K562 (cell line): ENCODE measurements at regions not wholly inside any gene's neighbourhood (a gene's known extent, or its start where the extent isn't known, plus 50 kb on each side); places are given as distances from the start of the nearest gene placed in this dataset.

ENCODE experiments used
- NFIC ChIP-seq: fragments of 450-650 bp; IDR thresholded peaks from 2 replicates; pipeline ENCODE4 v1.6.1; 2017; ENCODE audit warnings: mild to moderate bottlenecking, inconsistent platforms
- ZNF77 ChIP-seq: fragments of 250-450 bp; sonication (Bioruptor Pico); IDR thresholded peaks from 2 replicates; pipeline ENCODE4 v1.5.0; 2020
- TF ChIP-seq, protein P1 (sequence below): fragments of 250-450 bp; sonication (Bioruptor Pico); IDR thresholded peaks from 2 replicates; pipeline ENCODE4 v1.4.0; 2020; ENCODE audit warnings: borderline replicate concordance
- TF ChIP-seq, protein P2 (sequence below): IDR thresholded peaks from 2 replicates; pipeline ENCODE4 v1.6.1; 2014; ENCODE audit warnings: antibody characterized with exemption
- TF ChIP-seq, protein P3 (sequence below): fragments of 250-450 bp; sonication (Bioruptor Pico); IDR thresholded peaks from 2 replicates; pipeline ENCODE4 v1.5.0; 2022; ENCODE audit warnings: mild to moderate bottlenecking
- TF ChIP-seq, protein P4 (sequence below), 2 experiments: fragments of 450-650 bp; formaldehyde crosslinking in 1 of 2; IDR thresholded peaks; 2 replicates each; pipeline versions ENCODE4 v1.4.0 to v1.6.1; 2014 to 2020; ENCODE audit warnings: mild to moderate bottlenecking in 2 of 2, borderline replicate concordance in 1 of 2, low read depth in 1 of 2

DNA sequence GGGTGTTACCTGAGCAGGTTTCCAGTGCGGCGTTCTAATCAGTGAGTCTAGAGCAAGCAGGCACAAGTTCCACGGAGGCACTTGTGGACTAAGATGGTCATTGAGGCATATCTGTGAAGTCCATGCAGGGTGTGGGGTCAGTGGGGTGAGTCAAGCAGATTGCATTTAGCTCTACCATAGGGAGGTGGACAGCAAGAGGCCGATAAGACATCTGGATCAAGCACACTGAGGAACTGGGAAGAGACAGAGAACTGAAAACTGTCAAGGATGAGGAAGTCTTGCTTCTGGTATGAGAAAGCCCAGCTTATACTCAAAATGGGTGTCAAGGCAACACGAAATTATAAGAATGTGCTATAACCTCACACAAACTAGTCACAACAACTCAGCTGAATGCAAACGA is 61.2 kb upstream of the SLC39A10 start (continued):
- TF ChIP-seq, protein P1, sequence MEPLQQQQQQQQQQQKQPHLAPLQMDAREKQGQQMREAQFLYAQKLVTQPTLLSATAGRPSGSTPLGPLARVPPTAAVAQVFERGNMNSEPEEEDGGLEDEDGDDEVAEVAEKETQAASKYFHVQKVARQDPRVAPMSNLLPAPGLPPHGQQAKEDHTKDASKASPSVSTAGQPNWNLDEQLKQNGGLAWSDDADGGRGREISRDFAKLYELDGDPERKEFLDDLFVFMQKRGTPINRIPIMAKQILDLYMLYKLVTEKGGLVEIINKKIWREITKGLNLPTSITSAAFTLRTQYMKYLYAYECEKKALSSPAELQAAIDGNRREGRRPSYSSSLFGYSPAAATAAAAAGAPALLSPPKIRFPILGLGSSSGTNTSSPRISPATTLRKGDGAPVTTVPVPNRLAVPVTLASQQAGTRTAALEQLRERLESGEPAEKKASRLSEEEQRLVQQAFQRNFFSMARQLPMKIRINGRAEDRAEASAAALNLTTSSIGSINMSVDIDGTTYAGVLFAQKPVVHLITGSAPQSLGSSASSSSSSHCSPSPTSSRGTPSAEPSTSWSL = no peak
- TF ChIP-seq NFIC = peak; percentile 86
- TF ChIP-seq, protein P2, sequence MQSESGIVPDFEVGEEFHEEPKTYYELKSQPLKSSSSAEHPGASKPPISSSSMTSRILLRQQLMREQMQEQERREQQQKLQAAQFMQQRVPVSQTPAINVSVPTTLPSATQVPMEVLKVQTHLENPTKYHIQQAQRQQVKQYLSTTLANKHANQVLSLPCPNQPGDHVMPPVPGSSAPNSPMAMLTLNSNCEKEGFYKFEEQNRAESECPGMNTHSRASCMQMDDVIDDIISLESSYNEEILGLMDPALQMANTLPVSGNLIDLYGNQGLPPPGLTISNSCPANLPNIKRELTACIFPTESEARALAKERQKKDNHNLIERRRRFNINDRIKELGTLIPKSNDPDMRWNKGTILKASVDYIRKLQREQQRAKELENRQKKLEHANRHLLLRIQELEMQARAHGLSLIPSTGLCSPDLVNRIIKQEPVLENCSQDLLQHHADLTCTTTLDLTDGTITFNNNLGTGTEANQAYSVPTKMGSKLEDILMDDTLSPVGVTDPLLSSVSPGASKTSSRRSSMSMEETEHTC = 0 out of 2 replicates have a peak, but pooled peaks have one; percentile 33
- TF ChIP-seq, protein P3, sequence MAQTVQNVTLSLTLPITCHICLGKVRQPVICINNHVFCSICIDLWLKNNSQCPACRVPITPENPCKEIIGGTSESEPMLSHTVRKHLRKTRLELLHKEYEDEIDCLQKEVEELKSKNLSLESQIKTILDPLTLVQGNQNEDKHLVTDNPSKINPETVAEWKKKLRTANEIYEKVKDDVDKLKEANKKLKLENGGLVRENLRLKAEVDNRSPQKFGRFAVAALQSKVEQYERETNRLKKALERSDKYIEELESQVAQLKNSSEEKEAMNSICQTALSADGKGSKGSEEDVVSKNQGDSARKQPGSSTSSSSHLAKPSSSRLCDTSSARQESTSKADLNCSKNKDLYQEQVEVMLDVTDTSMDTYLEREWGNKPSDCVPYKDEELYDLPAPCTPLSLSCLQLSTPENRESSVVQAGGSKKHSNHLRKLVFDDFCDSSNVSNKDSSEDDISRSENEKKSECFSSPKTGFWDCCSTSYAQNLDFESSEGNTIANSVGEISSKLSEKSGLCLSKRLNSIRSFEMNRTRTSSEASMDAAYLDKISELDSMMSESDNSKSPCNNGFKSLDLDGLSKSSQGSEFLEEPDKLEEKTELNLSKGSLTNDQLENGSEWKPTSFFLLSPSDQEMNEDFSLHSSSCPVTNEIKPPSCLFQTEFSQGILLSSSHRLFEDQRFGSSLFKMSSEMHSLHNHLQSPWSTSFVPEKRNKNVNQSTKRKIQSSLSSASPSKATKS = no peak
- TF ChIP-seq, protein P4, sequence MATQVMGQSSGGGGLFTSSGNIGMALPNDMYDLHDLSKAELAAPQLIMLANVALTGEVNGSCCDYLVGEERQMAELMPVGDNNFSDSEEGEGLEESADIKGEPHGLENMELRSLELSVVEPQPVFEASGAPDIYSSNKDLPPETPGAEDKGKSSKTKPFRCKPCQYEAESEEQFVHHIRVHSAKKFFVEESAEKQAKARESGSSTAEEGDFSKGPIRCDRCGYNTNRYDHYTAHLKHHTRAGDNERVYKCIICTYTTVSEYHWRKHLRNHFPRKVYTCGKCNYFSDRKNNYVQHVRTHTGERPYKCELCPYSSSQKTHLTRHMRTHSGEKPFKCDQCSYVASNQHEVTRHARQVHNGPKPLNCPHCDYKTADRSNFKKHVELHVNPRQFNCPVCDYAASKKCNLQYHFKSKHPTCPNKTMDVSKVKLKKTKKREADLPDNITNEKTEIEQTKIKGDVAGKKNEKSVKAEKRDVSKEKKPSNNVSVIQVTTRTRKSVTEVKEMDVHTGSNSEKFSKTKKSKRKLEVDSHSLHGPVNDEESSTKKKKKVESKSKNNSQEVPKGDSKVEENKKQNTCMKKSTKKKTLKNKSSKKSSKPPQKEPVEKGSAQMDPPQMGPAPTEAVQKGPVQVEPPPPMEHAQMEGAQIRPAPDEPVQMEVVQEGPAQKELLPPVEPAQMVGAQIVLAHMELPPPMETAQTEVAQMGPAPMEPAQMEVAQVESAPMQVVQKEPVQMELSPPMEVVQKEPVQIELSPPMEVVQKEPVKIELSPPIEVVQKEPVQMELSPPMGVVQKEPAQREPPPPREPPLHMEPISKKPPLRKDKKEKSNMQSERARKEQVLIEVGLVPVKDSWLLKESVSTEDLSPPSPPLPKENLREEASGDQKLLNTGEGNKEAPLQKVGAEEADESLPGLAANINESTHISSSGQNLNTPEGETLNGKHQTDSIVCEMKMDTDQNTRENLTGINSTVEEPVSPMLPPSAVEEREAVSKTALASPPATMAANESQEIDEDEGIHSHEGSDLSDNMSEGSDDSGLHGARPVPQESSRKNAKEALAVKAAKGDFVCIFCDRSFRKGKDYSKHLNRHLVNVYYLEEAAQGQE (IDR thresholded peaks at IDR 0.05; ENCODE audit: borderline replicate concordance) = peak; percentile 52
- TF ChIP-seq, protein P4 (CRISPR knock-in tag; IDR thresholded peaks at IDR 0.05; ENCODE audit: low read depth) = no peak
- TF ChIP-seq ZNF77 (CRISPR knock-in tag) = no peak
